ENCODE measurements at regions not wholly inside any gene's neighbourhood (a gene's known extent, or its start where the extent isn't known, plus 50 kb on each side); places are given as distances from the start of the nearest gene placed in this dataset.

DNA sequence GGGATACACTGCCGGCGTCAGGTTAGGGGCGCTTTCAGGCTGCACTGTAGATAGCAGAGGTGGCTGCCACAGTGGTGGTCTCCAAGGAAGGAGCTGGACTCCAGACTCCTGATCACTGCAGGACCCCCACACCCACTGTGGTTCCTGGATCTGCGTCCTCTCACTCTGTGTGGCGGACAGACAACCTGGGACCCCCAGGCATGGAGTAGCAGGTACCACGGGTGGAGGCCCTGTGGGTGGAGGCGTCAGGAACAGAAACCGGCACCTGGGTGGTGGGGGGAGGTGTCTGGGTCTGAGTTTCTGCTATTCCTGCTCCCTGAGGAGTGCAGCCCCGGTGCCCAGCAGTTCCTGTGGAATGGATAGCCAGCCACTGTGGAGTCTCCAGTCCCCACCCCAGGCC lies 75.1 kb upstream of the PCAT7 start:
- no TSS peak for BruUV-seq (replicated peaks)
- H2BK120ac ChIP-seq (ENCODE audit: low read depth, low read length) = no peak overlapping the region
- POLR2A ChIA-PET (ENCODE audit: unreplicated experiment) = no interaction called here
- no peak overlapping the region for H3K23ac ChIP-seq (ENCODE audit: low read depth, low read length)
- H3K27me3 ChIP-seq (ENCODE audit: control insufficient read depth, insufficient read depth, low read length) = no peaks in the 10 kb centered on the region
- DNase-seq (no peak), ATAC-seq (ENCODE audit: low read depth) (no peak)
- H3K4me3 ChIP-seq (ENCODE audit: insufficient read depth, low read depth, low read length) = no peak overlapping the region
- H3K9me1 ChIP-seq (ENCODE audit: insufficient read depth, low read length) = no peaks in the 10 kb centered on the region
- TF ChIP-seq, protein P1, sequence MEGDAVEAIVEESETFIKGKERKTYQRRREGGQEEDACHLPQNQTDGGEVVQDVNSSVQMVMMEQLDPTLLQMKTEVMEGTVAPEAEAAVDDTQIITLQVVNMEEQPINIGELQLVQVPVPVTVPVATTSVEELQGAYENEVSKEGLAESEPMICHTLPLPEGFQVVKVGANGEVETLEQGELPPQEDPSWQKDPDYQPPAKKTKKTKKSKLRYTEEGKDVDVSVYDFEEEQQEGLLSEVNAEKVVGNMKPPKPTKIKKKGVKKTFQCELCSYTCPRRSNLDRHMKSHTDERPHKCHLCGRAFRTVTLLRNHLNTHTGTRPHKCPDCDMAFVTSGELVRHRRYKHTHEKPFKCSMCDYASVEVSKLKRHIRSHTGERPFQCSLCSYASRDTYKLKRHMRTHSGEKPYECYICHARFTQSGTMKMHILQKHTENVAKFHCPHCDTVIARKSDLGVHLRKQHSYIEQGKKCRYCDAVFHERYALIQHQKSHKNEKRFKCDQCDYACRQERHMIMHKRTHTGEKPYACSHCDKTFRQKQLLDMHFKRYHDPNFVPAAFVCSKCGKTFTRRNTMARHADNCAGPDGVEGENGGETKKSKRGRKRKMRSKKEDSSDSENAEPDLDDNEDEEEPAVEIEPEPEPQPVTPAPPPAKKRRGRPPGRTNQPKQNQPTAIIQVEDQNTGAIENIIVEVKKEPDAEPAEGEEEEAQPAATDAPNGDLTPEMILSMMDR (conservative IDR thresholded peaks at IDR 0.05; ENCODE audit: low read depth, low read length) = no peak
- no peak for TF ChIP-seq NFE2L2 (IDR thresholded peaks at IDR 0.05; ENCODE audit: low read depth, low read length)
- TF ChIP-seq POLR2A (IDR thresholded peaks at IDR 0.05; ENCODE audit: low read depth, low read length) = no peak
- TF ChIP-seq RFX5 (IDR thresholded peaks at IDR 0.05; ENCODE audit: low read depth, low read length) = no peak
- no peak for TF ChIP-seq MAFK (IDR thresholded peaks at IDR 0.05; ENCODE audit: low read depth, low read length)
- TF ChIP-seq CHD1 (IDR thresholded peaks at IDR 0.05; ENCODE audit: low read depth, low read length) = no peak
- no peak for TF ChIP-seq RCOR1 (IDR thresholded peaks at IDR 0.05; ENCODE audit: insufficient replicate concordance, low read length)
- no peak for TF ChIP-seq MAZ (IDR thresholded peaks at IDR 0.05; ENCODE audit: borderline replicate concordance, low read depth, low read length)
- TF ChIP-seq MXI1 (IDR thresholded peaks at IDR 0.05; ENCODE audit: borderline replicate concordance, low read depth, low read length) = no peak
- TF ChIP-seq, protein P2, sequence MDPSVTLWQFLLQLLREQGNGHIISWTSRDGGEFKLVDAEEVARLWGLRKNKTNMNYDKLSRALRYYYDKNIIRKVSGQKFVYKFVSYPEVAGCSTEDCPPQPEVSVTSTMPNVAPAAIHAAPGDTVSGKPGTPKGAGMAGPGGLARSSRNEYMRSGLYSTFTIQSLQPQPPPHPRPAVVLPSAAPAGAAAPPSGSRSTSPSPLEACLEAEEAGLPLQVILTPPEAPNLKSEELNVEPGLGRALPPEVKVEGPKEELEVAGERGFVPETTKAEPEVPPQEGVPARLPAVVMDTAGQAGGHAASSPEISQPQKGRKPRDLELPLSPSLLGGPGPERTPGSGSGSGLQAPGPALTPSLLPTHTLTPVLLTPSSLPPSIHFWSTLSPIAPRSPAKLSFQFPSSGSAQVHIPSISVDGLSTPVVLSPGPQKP (IDR thresholded peaks at IDR 0.05; ENCODE audit: borderline replicate concordance, low read depth, low read length) = no peak
- TF ChIP-seq BHLHE40 (IDR thresholded peaks at IDR 0.05; ENCODE audit: low read depth, low read length) = no peak
- no peak for TF ChIP-seq FOS (IDR thresholded peaks at IDR 0.05; ENCODE audit: low read depth, low read length)
- TF ChIP-seq, protein P3, sequence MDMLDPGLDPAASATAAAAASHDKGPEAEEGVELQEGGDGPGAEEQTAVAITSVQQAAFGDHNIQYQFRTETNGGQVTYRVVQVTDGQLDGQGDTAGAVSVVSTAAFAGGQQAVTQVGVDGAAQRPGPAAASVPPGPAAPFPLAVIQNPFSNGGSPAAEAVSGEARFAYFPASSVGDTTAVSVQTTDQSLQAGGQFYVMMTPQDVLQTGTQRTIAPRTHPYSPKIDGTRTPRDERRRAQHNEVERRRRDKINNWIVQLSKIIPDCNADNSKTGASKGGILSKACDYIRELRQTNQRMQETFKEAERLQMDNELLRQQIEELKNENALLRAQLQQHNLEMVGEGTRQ (IDR thresholded peaks at IDR 0.05; ENCODE audit: low read depth, low read length) = no peak
- TF ChIP-seq RAD21 (IDR thresholded peaks at IDR 0.05; ENCODE audit: low read length) = no peak
- TF ChIP-seq SMC3 (IDR thresholded peaks at IDR 0.05; ENCODE audit: low read depth, low read length) = no peak
- no peak for TF ChIP-seq CEBPB (IDR thresholded peaks at IDR 0.05; ENCODE audit: low read depth, low read length)
- H4K8ac ChIP-seq (ENCODE audit: low read depth in 2 of 2, low read length in 2 of 2) = no peak overlapping the region
- no peak overlapping the region for H2BK15ac ChIP-seq (ENCODE audit: low read depth, low read length)
- H3K56ac ChIP-seq (ENCODE audit: extremely low read depth, insufficient read depth, low read length) = no peak overlapping the region
- H2BK20ac ChIP-seq (ENCODE audit: low read depth, low read length) = no peak overlapping the region
- no peaks in the 10 kb centered on the region; the same call in 1 of the 2 replicates for H3K9me3 ChIP-seq (ENCODE audit: control insufficient read depth, insufficient read depth, low read length)
- no peaks in the 10 kb centered on the region for H3K36me3 ChIP-seq (ENCODE audit: control insufficient read depth, insufficient read depth, low read length)
- H2AK9ac ChIP-seq (replicated peaks; ENCODE audit: low read depth, low read length, poor library complexity) = no peak overlapping the region
- CTCF ChIA-PET = no interaction called here
- H3K4me2 ChIP-seq (ENCODE audit: low read depth, low read length) = no peak overlapping the region
- H2AK5ac ChIP-seq (ENCODE audit: low read depth, low read length) = no peak overlapping the region
- no peak overlapping the region for H3K14ac ChIP-seq (replicated peaks; ENCODE audit: low read depth, low read length)
- no peak overlapping the region for H3K18ac ChIP-seq (ENCODE audit: low read depth, low read length)
- in situ Hi-C loops (cut with MboI; ENCODE audit: low sequenced_read_pairs) (no loop called here), dilution Hi-C loops (cut with HindIII; ENCODE audit: low sequenced_read_pairs, unreplicated experiment) (no loop called here), intact Hi-C loops (cut with micrococcal nuclease) (no loop called here)
- H2AFZ ChIP-seq (replicated peaks; ENCODE audit: low read length, poor library complexity) = no peak overlapping the region
- H2BK5ac ChIP-seq (ENCODE audit: low read depth, low read length, poor library complexity, severe bottlenecking) = no peak overlapping the region
- no peak overlapping the region for H4K5ac ChIP-seq (ENCODE audit: low read depth, low read length)
- no peaks in the 10 kb centered on the region for H3K79me1 ChIP-seq (ENCODE audit: low read depth in 1 of 2, low read length in 2 of 2)
- no peak overlapping the region for H3K4ac ChIP-seq (ENCODE audit: low read depth, low read length)
- WGBS, 2 experiments (ENCODE audit: extremely low coverage in 2 of 2, insufficient read length in 1 of 2) = 74% methylated on average over 3 of the region's 9 CpGs; no CpG with 5 or more reads in 1 of the 2 experiments
- H4K91ac ChIP-seq (ENCODE audit: insufficient read depth, low read depth, low read length) = no peak overlapping the region
- H3K4me1 ChIP-seq (ENCODE audit: control insufficient read depth, insufficient read depth, low read length) = no peaks in the 10 kb centered on the region
- H3K27ac ChIP-seq (ENCODE audit: insufficient read depth, low read length) = no peak overlapping the region
- H3K9ac ChIP-seq (ENCODE audit: low read depth, low read length) = no peak overlapping the region
- H4K20me1 ChIP-seq (ENCODE audit: insufficient read depth, low read length) = no peaks in the 10 kb centered on the region

Measured in IMR-90 (cell line).